Spleen (tissue), 7 donors: ENCODE measurements at regions not wholly inside any gene's neighbourhood (a gene's known extent, or its start where the extent isn't known, plus 50 kb on each side); places are given as distances from the start of the nearest gene placed in this dataset.

Source experiments
- CTCF ChIP-seq, 11 experiments: fragments of 200-600 bp in 7 of 11; fragments of 450-650 bp in 4 of 11; sonication (generic) in 4 of 11; IDR thresholded peaks in 8 of 11; conservative IDR thresholded peaks in 3 of 11; 1 replicate in 7 of 11; 2 replicates in 4 of 11; pipeline versions ENCODE4 v1.4.0 to v1.8.0; 2016 to 2021; ENCODE audit warnings: antibody characterized with exemption in 11 of 11, inconsistent platforms in 4 of 11, mild to moderate bottlenecking in 1 of 11
- POLR2A ChIP-seq, 3 donors: fragments of 450-650 bp; IDR thresholded peaks; one replicate each; pipeline ENCODE4 v1.5.1; 2017; ENCODE audit warnings: antibody characterized with exemption in 3 of 3, mild to moderate bottlenecking in 1 of 3
- POLR2AphosphoS5 ChIP-seq, 3 donors: sonication (generic); formaldehyde crosslinking; IDR thresholded peaks; one replicate each; pipeline ENCODE4 v1.5.1; 2017; ENCODE audit warnings: antibody characterized with exemption in 3 of 3
- donor health status: DM: no; HTN: no; CAD: no; lungs with moderate emphysema.
- donor health status: DM: no; HTN: no; CAD: no.
- donor health status: DM: no; HTN: no; CAD: no.

- TF ChIP-seq POLR2AphosphoS5 (IDR thresholded peaks at IDR 0.05) (no peak), CTCF (IDR thresholded peaks at IDR 0.05 in 8 of 11, conservative IDR thresholded peaks at IDR 0.05 in 3 of 11) (no peak), POLR2A (IDR thresholded peaks at IDR 0.05) (no peak)
These were observed 124.1 kb upstream of the HNRNPA3 start for GRCh38 chr2:177088529-177088928.
